Neuronal stem cell (in vitro differentiated cells): ENCODE measurements at regions not wholly inside any gene's neighbourhood (a gene's known extent, or its start where the extent isn't known, plus 50 kb on each side); places are given as distances from the start of the nearest gene placed in this dataset.
"Not testable (repeated sequence)": the region's sequence is repeated elsewhere in the genome, so short reads cannot be mapped to it uniquely, and the experiment has no call there.

ENCODE experiments used
- DNase-seq: peaks from one replicate; pipeline ENCODE4 v3.0.0-alpha.2; 2013; ENCODE audit warnings: low spot score
- H2AFZ ChIP-seq: one replicate; pipeline ENCODE4 v1.6.1; 2013; ENCODE audit warnings: mild to moderate bottlenecking, low read length, inconsistent platforms
- H2AK5ac ChIP-seq: 2 replicates; pipeline ENCODE4 v1.6.1; 2013; ENCODE audit warnings: low read depth, mild to moderate bottlenecking, inconsistent platforms, low read length, moderate library complexity, mixed read lengths
- H2BK120ac ChIP-seq: 2 replicates; pipeline ENCODE4 v1.6.1; 2013; ENCODE audit warnings: low read depth, mild to moderate bottlenecking, inconsistent platforms, low read length, moderate library complexity, mixed read lengths
- H2BK12ac ChIP-seq: one replicate; pipeline ENCODE4 v1.6.1; 2013; ENCODE audit warnings: low read length, inconsistent platforms
- H2BK15ac ChIP-seq: 2 replicates; pipeline ENCODE4 v1.6.1; 2013; ENCODE audit warnings: mild to moderate bottlenecking, low read length, inconsistent platforms, mixed read lengths
- H2BK5ac ChIP-seq: one replicate; pipeline ENCODE4 v1.6.1; 2013; ENCODE audit warnings: inconsistent platforms, mild to moderate bottlenecking, low read length, moderate library complexity
- H3K14ac ChIP-seq: one replicate; pipeline ENCODE4 v1.6.1; 2013; ENCODE audit warnings: low read length, inconsistent platforms
- H3K18ac ChIP-seq: 2 replicates; pipeline ENCODE4 v1.6.1; 2013; ENCODE audit warnings: low read length, inconsistent platforms
- H3K23ac ChIP-seq: 2 replicates; pipeline ENCODE4 v1.6.1; 2013; ENCODE audit warnings: low read depth, mild to moderate bottlenecking, mixed read lengths, low read length, inconsistent platforms; ENCODE audit not compliant: poor library complexity
- H3K27ac ChIP-seq: replicated peaks from 3 replicates; pipeline ENCODE4 v1.5.1; 2013; ENCODE audit warnings: low read length, inconsistent platforms
- H3K27me3 ChIP-seq, 3 experiments: 2 replicates each; pipeline ENCODE4 v1.6.1; 2013; ENCODE audit warnings: low read length in 3 of 3, mild to moderate bottlenecking in 2 of 3, inconsistent platforms in 1 of 3, low read depth in 1 of 3, mixed read lengths in 1 of 3, moderate library complexity in 1 of 3; ENCODE audit not compliant: control insufficient read depth in 3 of 3, insufficient read depth in 3 of 3
- H3K36me3 ChIP-seq, 2 donors: replicated peaks in 1 of 2; 2 replicates each; pipeline ENCODE4 v1.6.1; 2013; ENCODE audit warnings: low read length in 2 of 2; ENCODE audit not compliant: control insufficient read depth in 2 of 2, insufficient read depth in 2 of 2
- H3K4ac ChIP-seq: 2 replicates; pipeline ENCODE4 v1.6.1; 2013; ENCODE audit warnings: inconsistent platforms, mild to moderate bottlenecking, low read length, moderate library complexity
- H3K4me1 ChIP-seq, 2 donors: 1 replicate in 1 of 2; 2 replicates in 1 of 2; pipeline ENCODE4 v1.6.1; 2013; ENCODE audit warnings: low read length in 2 of 2, low read depth in 1 of 2; ENCODE audit not compliant: control insufficient read depth in 2 of 2, insufficient read depth in 1 of 2
- H3K4me2 ChIP-seq: one replicate; pipeline ENCODE4 v1.6.1; 2013; ENCODE audit warnings: mild to moderate bottlenecking, low read length, inconsistent platforms; ENCODE audit not compliant: insufficient read depth, poor library complexity, severe bottlenecking
- H3K4me3 ChIP-seq, 2 donors: 2 replicates each; pipeline ENCODE4 v1.5.1; 2013; ENCODE audit warnings: low read length in 2 of 2, mild to moderate bottlenecking in 2 of 2, inconsistent platforms in 1 of 2, moderate library complexity in 1 of 2
- H3K79me1 ChIP-seq: one replicate; pipeline ENCODE4 v1.6.1; 2013; ENCODE audit warnings: low read depth, mild to moderate bottlenecking, inconsistent platforms, low read length, moderate library complexity
- H3K9ac ChIP-seq: one replicate; pipeline ENCODE4 v1.6.1; 2013; ENCODE audit warnings: mild to moderate bottlenecking, low read depth, low read length, inconsistent platforms; ENCODE audit not compliant: poor library complexity
- H3K9me3 ChIP-seq, 2 donors: replicated peaks in 1 of 2; 2 replicates each; pipeline versions ENCODE3 to v1.6.1; 2013; ENCODE audit warnings: low read length in 2 of 2, mild to moderate bottlenecking in 2 of 2, inconsistent platforms in 1 of 2, low read depth in 1 of 2, mixed read lengths in 1 of 2, moderate library complexity in 1 of 2; ENCODE audit not compliant: control insufficient read depth in 2 of 2, insufficient read depth in 1 of 2
- H4K8ac ChIP-seq: one replicate; pipeline ENCODE4 v1.6.1; 2013; ENCODE audit warnings: low read depth, mild to moderate bottlenecking, inconsistent platforms, low read length, moderate library complexity
- H4K91ac ChIP-seq: one replicate; pipeline ENCODE4 v1.6.1; 2013; ENCODE audit warnings: low read length, low read depth, mild to moderate bottlenecking, inconsistent platforms; ENCODE audit not compliant: poor library complexity
- WGBS, 2 donors: extraction: QIAGEN DNeasy Blood & Tissue Kit; methylation state at CpG; one replicate each; pipeline ENCODE4 v1.1.7; 2013; ENCODE audit warnings: missing lambda C conversion rate in 2 of 2, mixed read lengths in 1 of 2; ENCODE audit not compliant: insufficient read length in 2 of 2, insufficient replicate concordance in 1 of 2; ENCODE audit errors: extremely low coverage in 2 of 2; 5-methylcytosine and 5-hydroxymethylcytosine counted together

DNA sequence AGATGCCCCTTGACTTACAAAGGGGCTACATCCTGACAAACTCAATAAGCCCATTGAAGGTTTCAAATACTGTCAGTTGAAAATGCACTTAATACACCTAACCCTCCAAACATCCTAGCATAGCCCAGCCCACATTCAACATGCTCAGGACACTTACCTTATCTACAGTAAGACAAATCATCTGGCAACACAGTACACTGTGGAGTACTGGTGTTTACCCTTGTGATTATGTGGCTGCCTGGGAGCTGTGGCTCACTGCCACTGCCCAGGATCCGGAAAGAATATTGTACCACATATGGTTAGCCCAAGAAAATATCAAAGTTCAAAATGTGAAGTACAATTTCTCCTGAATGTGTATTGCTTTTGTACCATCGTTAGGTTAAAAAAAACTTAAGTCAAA, 562.2 kb downstream of the HTR1A start:
- H2AK5ac ChIP-seq: no peak overlapping the region

DNA sequence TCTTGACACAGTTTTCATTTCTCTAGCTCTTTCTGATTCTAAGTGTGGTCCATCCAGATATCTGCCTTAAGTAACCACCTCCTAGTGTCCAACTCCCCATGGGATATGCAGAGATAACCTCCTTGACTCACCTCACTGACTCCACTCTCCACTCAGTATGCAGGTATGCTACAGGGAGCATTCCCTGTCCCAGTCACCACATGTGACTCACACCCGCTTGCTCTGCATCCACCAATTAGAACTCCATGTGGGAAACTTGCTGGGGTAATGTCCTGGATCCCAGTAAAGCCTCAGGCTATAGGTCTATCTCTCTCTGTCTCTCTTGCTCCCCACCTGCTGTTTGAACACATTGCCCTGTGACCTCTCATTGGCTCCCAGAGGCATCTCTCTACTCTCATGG, 563.9 kb downstream of the HTR1A start:
- Histone ChIP-seq H2BK12ac (no peak overlapping the region), H3K4me1 (no peaks in the 10 kb centered on the region), H2BK15ac (no peak overlapping the region), H3K4me3 (no peak overlapping the region), H4K91ac (no peak overlapping the region), H3K9me3 (no peaks in the 10 kb centered on the region), H3K23ac (no peak overlapping the region), H3K27me3 (no peaks in the 10 kb centered on the region), H2AK5ac (no peak overlapping the region), H3K9ac (no peak overlapping the region), H3K79me1 (no peaks in the 10 kb centered on the region), H2BK5ac (no peak overlapping the region), H3K18ac (no peak overlapping the region), H2AFZ (no peak overlapping the region), H3K27ac (no peak overlapping the region), H3K36me3 (no peaks in the 10 kb centered on the region), H3K4ac (no peak overlapping the region), H4K8ac (no peak overlapping the region), H3K14ac (no peak overlapping the region), H3K4me2 (no peak overlapping the region), H2BK120ac (no peak overlapping the region)
- no CpG with 5 or more reads among the region's 1 CpG for WGBS, 2 donors
- DNase-seq: no peak

More for the DNA sequence above, 562.2 kb downstream of the HTR1A start:
- Histone ChIP-seq H3K23ac (no peak overlapping the region), H3K36me3 (no peaks in the 10 kb centered on the region), H3K27ac (no peak overlapping the region), H3K9me3 (no peaks in the 10 kb centered on the region), H2BK15ac (no peak overlapping the region), H2BK12ac (no peak overlapping the region), H2AFZ (no peak overlapping the region), H3K9ac (no peak overlapping the region), H2BK5ac (no peak overlapping the region), H3K4me2 (no peak overlapping the region), H3K4ac (no peak overlapping the region), H3K14ac (no peak overlapping the region), H4K91ac (no peak overlapping the region), H3K18ac (no peak overlapping the region), H3K79me1 (no peaks in the 10 kb centered on the region), H3K27me3 (no peaks in the 10 kb centered on the region), H4K8ac (no peak overlapping the region), H2BK120ac (no peak overlapping the region), H3K4me1 (no peaks in the 10 kb centered on the region), H3K4me3 (no peak overlapping the region)
- no peak for DNase-seq
- no CpG with 5 or more reads among the region's 2 CpGs for WGBS, 2 donors

DNA sequence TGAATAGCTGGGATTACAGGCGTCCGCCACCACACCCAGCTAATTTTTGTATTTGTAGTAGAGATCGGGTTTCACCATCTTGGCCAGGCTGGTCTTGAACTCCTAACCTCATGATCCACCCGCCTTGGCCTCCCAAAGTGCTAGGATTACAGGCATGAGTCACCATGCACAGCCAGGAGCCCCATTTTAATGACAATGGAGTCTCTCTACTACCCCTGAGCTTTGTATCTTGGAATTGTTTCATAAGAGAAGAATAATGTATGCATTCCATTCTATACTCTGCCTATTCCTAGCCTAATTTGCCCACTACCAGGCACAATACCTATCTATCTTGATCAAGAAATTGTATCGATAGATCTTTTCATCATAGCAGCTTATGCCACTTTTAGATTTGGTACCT, 574.1 kb downstream of the HTR1A start:
- H2AFZ ChIP-seq, H3K27ac ChIP-seq, H3K9ac ChIP-seq, H2BK5ac ChIP-seq, H4K91ac ChIP-seq, H2BK12ac ChIP-seq, DNase-seq, H3K4ac ChIP-seq, H3K4me3 ChIP-seq, H3K4me1 ChIP-seq, H3K36me3 ChIP-seq, H3K18ac ChIP-seq, H2AK5ac ChIP-seq, H3K79me1 ChIP-seq, H3K23ac ChIP-seq, H3K4me2 ChIP-seq, H3K27me3 ChIP-seq, H3K9me3 ChIP-seq, H4K8ac ChIP-seq, H2BK120ac ChIP-seq, H3K14ac ChIP-seq, H2BK15ac ChIP-seq: not testable (repeated sequence)
- no CpG with 5 or more reads among the region's 5 CpGs for WGBS, 2 donors

DNA sequence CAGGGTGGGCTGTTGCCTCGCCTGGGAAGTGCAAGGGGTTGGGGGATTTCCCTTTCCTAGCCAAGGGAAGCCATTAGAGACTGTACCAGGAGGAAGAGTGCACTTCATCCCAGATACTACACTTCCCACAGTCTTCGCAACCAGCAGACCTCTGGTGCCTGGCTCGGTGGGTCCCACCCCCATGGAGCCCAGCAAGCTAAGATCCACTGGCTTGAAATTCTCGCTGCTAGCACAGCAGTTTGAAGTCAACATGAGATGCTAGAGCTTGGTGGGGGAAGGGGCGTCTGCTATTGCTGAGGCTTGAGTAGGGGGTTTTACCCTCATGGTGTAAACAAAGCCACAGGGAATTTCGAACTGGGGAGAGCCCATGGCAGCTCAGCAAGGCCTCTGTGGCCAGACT, 586.4 kb downstream of the HTR1A start:
- no peak overlapping the region for H3K4ac ChIP-seq
- H3K9ac ChIP-seq: no peak overlapping the region
- no peak overlapping the region for H3K14ac ChIP-seq
- H2AK5ac ChIP-seq: no peak overlapping the region
- no peak overlapping the region for H3K23ac ChIP-seq
- no peaks in the 10 kb centered on the region for H3K79me1 ChIP-seq
- H3K4me1 ChIP-seq: no peaks in the 10 kb centered on the region
- WGBS, 2 donors: no CpG with 5 or more reads among the region's 6 CpGs
- H4K8ac ChIP-seq: no peak overlapping the region
- DNase-seq: no peak
- no peaks in the 10 kb centered on the region for H3K36me3 ChIP-seq
- H3K27me3 ChIP-seq: no peaks in the 10 kb centered on the region
- no peak overlapping the region for H2BK5ac ChIP-seq
- no peaks in the 10 kb centered on the region for H3K9me3 ChIP-seq
- no peak overlapping the region for H2BK15ac ChIP-seq
- H3K18ac ChIP-seq: peak overlapping the region; percentile 48
- no peak overlapping the region for H3K4me2 ChIP-seq
- H4K91ac ChIP-seq: no peak overlapping the region
- no peak overlapping the region for H3K4me3 ChIP-seq
- H2BK120ac ChIP-seq: no peak overlapping the region
- no peak overlapping the region for H2AFZ ChIP-seq
- no peak overlapping the region for H2BK12ac ChIP-seq
- H3K27ac ChIP-seq: no peak overlapping the region
